ENCODE measurements at regions not wholly inside any gene's neighbourhood (a gene's known extent, or its start where the extent isn't known, plus 50 kb on each side); places are given as distances from the start of the nearest gene placed in this dataset.
"Not testable (repeated sequence)": the region's sequence is repeated elsewhere in the genome, so short reads cannot be mapped to it uniquely, and the experiment has no call there.

DNA sequence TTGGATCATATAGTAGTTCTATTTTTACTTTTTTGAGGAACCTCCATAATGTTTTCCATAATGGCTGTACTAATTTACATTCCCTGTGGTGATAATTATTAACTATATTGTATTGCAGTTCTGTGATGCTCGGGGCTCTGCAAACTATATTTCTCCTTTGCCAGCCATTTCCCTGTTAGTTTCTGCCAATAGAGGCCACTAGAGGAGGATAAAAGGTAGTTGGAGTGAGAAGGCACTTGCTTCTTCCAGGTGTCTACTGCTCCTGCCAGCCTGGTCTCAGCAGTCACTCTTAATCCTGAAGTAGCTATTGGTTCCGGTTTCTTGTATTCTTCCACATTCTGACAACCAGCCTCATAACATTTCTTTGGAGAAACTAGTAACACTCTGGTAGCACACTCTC is 233.9 kb upstream of the GBE1 start:
- DNase-seq (ENCODE audit: low read depth in 2 of 3, low spot score in 2 of 3) = no peak

- DNase-seq (ENCODE audit: low read depth in 2 of 3, low spot score in 2 of 3) = no peak
Observed at GRCh38 chr3:81989758-81990157, 228.3 kb upstream of the GBE1 start.

- no peak for DNase-seq (ENCODE audit: low read depth in 2 of 3, low spot score in 2 of 3)
Observed at GRCh38 chr3:81989274-81989673, 227.8 kb upstream of the GBE1 start.

- not testable (repeated sequence) for DNase-seq (ENCODE audit: low read depth in 2 of 3, low spot score in 2 of 3)
Observed at GRCh38 chr3:81987412-81987811, 226.0 kb upstream of the GBE1 start.

- no peak for DNase-seq (ENCODE audit: low read depth in 2 of 3, low spot score in 2 of 3)
Observed at GRCh38 chr3:81985996-81986723, 224.7 kb upstream of the GBE1 start.

- DNase-seq (ENCODE audit: low read depth in 2 of 3, low spot score in 2 of 3) = no peak
Observed at GRCh38 chr3:81983382-81983781, 221.9 kb upstream of the GBE1 start.

DNA sequence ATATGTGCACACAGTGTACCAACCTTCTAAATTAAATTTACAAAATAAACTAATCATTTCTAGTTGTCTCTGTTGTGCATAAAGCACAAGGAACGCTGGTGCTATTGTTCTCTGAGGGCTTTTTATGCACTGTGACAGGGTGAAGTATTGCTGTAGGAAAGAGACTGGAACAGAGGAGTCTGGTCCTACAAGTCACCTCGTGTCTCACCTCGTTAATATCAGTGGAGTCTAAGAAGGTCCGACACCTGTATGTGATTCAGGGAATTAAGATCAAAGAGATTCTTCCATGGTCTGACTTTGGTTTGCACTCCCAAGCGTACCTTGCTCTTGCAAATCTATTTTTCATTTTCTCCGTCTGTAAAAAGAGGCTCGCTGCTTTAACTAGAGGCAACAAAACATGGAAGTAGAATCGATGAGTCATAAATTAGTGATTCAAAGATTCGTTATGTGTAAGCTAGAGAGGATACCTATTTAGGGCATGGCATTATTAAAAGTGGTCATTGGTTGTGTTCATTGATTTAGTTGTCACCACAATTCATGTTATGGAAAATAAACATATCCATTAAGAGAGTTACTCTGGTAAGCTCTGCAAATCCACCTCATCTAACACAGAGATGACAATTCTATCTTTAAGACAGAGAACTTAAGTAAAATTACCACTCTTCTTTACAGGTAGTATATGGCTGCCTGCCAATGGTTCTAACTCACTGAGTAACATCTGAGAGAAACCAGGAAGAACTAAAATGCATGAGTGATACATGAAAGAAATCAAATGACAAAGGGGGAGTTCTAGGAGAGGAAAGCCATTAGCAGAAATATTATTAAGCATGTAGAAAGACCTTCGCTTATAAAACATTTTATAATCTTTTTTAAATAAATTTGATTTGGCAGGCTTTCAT is 219.4 kb upstream of the GBE1 start:
- DNase-seq (ENCODE audit: low read depth in 2 of 3, low spot score in 2 of 3) = no peak

DNA sequence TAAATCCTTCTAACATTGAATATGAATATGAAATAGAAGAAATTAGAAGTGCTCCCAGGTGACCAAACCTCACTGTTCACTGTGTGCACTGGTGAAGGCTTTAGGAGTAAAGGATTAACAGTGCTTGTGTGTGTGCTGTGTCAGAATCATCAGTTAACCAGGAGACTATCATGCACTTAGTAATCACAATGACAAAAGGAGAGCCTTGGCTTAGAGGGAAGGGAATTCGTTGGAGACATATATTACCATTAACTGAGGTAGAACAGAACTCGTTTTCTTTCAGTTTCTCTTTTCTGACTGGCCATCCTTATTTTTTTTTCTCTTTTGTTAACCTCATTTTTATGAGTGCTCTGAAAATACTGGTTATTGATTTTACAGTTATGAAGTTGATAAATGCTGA is 213.3 kb upstream of the GBE1 start:
- no peak for DNase-seq (ENCODE audit: low read depth in 2 of 3, low spot score in 2 of 3)

- DNase-seq (ENCODE audit: low read depth in 2 of 3, low spot score in 2 of 3) = no peak
Observed at GRCh38 chr3:81968658-81969057, 207.2 kb upstream of the GBE1 start.

DNA sequence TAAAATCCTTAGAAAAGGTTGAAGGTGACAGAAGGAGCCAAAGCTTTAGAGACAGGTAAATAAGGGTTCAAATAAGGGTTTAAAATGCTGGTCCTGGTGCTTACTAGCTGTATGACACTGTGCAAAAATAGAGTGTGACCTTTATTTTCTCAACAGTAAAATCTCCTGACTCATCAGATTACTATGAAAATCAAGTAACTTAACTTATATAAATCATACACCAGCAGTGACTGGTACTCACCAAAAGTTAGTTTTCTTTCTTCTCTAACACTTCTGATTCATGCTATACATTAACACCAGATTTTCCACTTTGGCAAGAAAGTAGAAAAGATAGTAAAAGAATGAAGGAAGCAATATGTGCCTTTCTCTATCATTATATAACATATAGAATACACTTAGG is 205.9 kb upstream of the GBE1 start:
- no peak for DNase-seq (ENCODE audit: low read depth in 2 of 3, low spot score in 2 of 3)

GRCh38 chr3:81965696-81966095 is 204.3 kb upstream of the GBE1 start:
- DNase-seq (ENCODE audit: low read depth in 2 of 3, low spot score in 2 of 3) = no peak

DNA sequence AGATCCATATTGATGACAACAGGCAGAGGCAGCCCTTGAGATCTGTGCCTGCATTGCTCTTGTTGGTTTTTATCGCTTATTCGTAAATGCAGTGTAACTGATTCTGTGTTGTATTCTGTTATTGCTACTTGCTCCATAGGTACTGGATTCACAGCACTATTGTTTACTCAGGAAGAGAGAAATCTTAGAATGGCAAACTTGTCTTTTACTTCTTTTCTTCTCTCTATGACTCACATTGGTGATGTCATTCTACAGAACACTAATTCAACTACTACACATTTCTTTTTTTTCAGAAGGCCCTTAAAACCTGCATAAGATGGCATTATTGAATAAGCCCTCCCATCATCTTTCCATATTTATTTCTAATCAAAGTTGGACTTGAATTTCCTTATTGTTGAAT is 201.0 kb upstream of the GBE1 start:
- no peak for DNase-seq (ENCODE audit: low read depth in 2 of 3, low spot score in 2 of 3)

- no peak for DNase-seq (ENCODE audit: low read depth in 2 of 3, low spot score in 2 of 3)
Observed at GRCh38 chr3:81958972-81959640, 197.7 kb upstream of the GBE1 start.

DNA sequence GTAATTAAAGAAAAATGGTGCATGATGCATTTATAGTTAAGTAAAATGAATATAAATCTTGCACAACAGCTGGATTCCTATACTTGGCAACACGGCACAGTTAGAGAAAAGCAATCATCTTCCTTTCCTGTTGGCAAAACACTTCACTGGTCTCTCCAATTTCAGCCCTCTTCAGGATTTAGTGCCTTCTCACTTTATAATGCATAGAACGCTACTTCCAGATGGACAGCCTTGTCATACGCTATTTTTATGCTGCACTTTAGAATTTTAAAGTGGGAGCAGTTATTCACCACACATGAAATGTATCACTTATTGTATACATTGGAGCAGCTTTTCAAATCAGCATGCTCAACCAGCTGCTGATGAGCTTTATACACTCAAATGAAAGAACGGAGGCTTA is 194.4 kb upstream of the GBE1 start:
- no peak for DNase-seq (ENCODE audit: low read depth in 2 of 3, low spot score in 2 of 3)

DNA sequence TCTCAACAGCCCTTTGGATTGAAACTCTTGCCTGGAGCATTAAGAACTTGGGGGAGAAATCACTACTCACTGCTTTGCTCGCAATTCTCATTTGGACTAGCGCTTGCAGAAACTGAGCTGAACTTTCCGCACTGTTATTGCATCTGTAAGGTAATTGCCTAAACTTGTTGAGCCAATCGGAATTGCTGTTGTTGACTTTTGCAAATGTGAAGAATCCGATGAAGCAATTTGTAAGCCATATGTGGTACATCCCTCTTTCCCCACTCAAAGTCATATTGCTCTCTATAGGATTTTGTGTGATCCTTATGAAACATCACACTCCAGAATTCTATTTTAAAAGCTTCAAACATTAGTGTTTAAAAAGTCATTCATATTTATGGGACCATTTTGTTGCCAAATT is 191.7 kb upstream of the GBE1 start:
- DNase-seq (ENCODE audit: low read depth in 2 of 3, low spot score in 2 of 3) = no peak

GRCh38 chr3:81952141-81952540 is 190.7 kb upstream of the GBE1 start:
- no peak for DNase-seq (ENCODE audit: low read depth in 2 of 3, low spot score in 2 of 3)

DNA sequence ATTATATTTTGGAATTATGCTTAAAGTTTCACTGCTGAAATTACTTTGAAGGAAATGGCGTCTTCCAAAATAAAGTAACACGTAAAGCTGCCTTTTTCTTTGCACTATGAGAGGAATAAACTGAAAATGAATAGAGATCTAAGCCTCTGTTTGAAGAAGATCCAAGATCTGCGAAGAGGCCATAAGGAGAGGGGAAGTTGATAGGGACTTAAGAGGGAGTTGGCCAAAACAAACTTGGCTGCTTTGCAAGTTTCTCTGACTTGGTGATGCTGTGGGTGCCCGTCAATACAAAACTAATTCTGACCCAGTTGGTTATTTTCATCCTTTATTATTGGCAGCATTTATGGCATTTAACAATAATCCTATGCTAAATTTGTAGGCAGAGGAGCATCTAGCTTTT is 190.2 kb upstream of the GBE1 start:
- no peak for DNase-seq (ENCODE audit: low read depth in 2 of 3, low spot score in 2 of 3)

GRCh38 chr3:81951106-81951505 is 189.7 kb upstream of the GBE1 start:
- no peak for DNase-seq (ENCODE audit: low read depth in 2 of 3, low spot score in 2 of 3)

DNA sequence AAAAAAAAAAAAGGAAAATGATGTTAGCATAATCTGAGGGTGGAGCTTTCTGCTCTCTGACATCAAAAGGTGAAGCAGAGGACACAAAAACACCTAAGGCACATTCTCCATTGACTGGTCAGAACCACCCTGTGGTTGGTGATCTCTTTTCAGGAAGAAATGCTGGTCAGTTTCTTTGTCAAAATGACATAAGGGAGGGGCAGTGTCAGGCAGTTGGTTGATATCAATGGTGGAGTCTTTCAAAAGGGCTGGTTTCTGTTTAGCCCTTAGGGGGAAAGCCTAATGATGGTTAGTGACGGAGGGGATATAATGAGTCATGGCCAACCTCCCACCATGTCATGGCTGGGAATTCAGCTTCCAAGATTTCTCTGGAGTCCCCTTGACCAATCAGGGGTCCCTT is 185.9 kb upstream of the GBE1 start:
- DNase-seq (ENCODE audit: low read depth in 2 of 3, low spot score in 2 of 3) = no peak

DNA sequence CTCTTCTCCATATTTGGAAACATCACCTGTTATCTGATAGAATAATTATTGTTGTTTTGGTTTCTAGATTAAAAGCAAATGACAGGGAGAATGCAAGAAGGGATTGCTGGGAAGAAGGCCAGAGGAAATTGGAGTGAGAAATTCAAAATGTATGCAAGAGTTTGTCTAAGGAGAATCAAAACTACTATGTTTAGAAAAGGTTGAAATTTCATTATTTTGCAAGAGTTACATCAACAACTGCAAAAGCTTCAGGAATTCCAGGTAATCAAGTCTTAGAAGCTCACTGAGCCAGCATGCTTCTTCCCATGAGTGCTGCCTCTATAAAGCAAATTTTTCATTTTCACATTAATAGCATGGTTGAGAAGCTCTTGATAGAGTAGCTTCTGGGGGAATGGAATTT is 177.2 kb upstream of the GBE1 start:
- DNase-seq (ENCODE audit: low read depth in 2 of 3, low spot score in 2 of 3) = no peak

- DNase-seq (ENCODE audit: low read depth in 2 of 3, low spot score in 2 of 3) = no peak
Observed at GRCh38 chr3:81936817-81937216, 175.4 kb upstream of the GBE1 start.

DNA sequence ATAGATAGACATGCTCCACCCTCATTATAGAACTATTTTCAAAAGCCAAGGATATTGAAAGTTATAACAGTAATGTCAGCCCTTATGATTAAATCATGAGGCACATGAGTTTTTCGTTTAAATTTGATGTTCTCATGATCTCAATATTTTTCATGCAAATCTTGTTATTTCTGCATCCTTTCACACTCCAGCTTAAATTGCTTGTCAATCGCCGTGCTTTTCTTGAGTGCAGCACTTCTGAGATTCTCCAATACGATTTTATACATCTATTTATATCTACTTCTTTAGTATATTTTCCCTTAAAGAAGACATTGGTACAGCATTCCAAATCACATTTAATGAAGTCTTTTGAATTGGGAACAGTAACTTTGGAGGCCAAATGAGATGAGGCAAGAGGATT is 171.2 kb upstream of the GBE1 start:
- DNase-seq (ENCODE audit: low read depth in 2 of 3, low spot score in 2 of 3) = no peak
